GM12891 (cell line): ENCODE measurements at regions not wholly inside any gene's neighbourhood (a gene's known extent, or its start where the extent isn't known, plus 50 kb on each side); places are given as distances from the start of the nearest gene placed in this dataset.

ENCODE experiments used
- DNase-seq: peaks from one replicate; pipeline ENCODE4 v3.0.0; 2011; ENCODE audit warnings: low spot score; ENCODE audit not compliant: insufficient read length
- FAIRE-seq: peaks from 2 replicates; lab custom pipeline; 2011; peaks lifted over from hg19 to GRCh38; lab: Jason Lieb, UNC
- PAX5 ChIP-seq: IDR thresholded peaks from 2 replicates; pipeline ENCODE4 v1.6.1; 2011; ENCODE audit warnings: low read length, moderate library complexity, mild to moderate bottlenecking; ENCODE audit not compliant: insufficient read depth, severe bottlenecking
- POLR2A ChIP-seq: IDR thresholded peaks from 2 replicates; pipeline ENCODE4 v1.6.1; 2011; ENCODE audit warnings: low read depth, low read length, control low read depth
- POLR2AphosphoS5 ChIP-seq: IDR thresholded peaks from 2 replicates; pipeline ENCODE4 v1.6.1; 2011; ENCODE audit warnings: low read depth, low read length, control low read depth
- POU2F2 ChIP-seq: IDR thresholded peaks from 2 replicates; pipeline ENCODE4 v1.6.1; 2011; ENCODE audit warnings: low read depth, mild to moderate bottlenecking, control low read depth, low read length, moderate library complexity
- SPI1 ChIP-seq: IDR thresholded peaks from 2 replicates; pipeline ENCODE4 v1.6.1; 2011; ENCODE audit warnings: low read depth, low read length, control low read depth
- TAF1 ChIP-seq: IDR thresholded peaks from 2 replicates; pipeline ENCODE4 v1.6.1; 2011; ENCODE audit warnings: low read depth, low read length, control low read depth

DNA sequence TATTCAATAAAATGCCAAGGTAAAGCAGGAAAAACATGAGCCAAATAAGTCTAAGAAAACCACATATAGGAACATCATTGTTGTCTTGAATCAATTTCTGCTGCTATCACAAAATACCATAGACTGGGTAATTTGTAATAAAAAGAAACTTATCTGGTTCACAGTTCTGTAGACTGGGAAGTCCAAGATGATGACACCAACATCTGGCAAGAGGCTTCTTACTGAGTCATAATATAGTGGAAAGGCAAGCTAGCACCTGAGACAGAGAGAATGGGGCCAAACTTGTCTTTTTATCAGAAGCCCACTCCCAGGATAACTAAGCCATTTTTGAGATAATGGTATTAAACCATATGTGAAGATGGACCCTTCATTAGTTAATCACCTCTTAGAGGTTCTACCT lies 975.9 kb downstream of the FLRT2 start:
- no peak for FAIRE-seq
- TF ChIP-seq POLR2A (no peak), PAX5 (no peak), SPI1 (no peak), POLR2AphosphoS5 (no peak)

DNA sequence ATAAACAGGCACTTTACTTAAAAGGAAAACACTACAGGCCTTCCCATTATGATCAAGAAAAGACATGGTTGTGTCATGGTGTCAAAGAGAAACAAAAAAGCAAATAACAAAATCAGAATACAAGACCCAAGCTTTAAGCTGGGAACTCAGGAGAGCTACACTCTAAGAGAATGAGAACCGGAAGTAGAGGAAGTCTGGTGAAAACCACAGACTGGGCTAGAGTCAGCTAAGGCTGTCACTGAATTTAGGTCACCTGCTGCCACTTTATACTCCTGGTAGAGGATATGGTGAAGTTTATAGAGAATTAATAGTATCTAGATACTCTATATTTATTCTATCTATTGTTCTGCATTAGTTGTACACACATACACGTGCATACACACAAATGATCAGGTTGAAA lies 971.7 kb downstream of the FLRT2 start:
- FAIRE-seq (no peak), DNase-seq (no peak)
- no peak for TF ChIP-seq TAF1
- TF ChIP-seq POU2F2 = no peak
- TF ChIP-seq POLR2AphosphoS5 = no peak
- TF ChIP-seq PAX5 = no peak
- TF ChIP-seq POLR2A = no peak
- no peak for TF ChIP-seq SPI1

More for the DNA sequence above, 975.9 kb downstream of the FLRT2 start:
- DNase-seq = no peak

DNA sequence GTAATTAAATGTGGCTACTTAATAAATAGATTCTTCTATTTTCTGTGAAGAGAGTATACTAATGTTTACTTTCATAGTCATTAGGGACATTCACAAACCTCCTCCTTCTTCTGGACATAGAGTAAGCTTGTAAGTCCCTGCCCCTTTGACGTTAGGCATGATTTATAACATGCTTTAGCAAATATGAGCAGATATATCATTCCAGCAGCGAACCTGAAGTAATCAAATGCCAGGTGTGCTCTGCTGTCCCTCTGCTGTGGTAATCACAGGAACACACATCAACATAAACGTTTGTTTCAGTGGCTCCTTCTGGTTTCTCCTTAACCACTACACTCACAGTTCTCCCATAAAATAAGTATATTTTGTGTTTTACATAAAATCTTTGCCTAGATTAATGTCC lies 961.8 kb downstream of the FLRT2 start:
- DNase-seq (no peak), FAIRE-seq (no peak)
- no peak for TF ChIP-seq PAX5
- no peak for TF ChIP-seq POLR2AphosphoS5
- TF ChIP-seq POLR2A = no peak
- TF ChIP-seq SPI1 = no peak
- no peak for TF ChIP-seq POU2F2
- TF ChIP-seq TAF1 = no peak

DNA sequence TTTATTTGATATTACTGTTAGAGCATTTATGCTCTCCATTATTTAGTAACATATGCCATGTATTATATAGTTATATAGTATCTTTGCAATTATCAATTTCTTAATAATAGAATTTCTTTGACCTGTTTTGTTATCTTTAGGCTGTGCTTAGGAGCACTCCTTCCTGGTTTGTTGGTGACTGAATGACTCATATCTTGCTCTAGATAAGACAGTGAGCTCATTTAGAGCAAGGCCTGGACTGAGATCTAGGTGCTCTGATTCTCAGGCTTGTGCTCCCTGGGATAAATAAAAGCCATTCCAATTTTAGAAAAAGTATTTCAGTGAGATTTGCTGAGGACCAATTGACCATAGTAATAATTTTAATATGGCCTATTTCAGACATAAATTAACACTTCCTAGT lies 951.2 kb downstream of the FLRT2 start:
- TF ChIP-seq SPI1 (no peak), POLR2AphosphoS5 (no peak), POLR2A (no peak), PAX5 (no peak), POU2F2 (no peak), TAF1 (no peak)
- DNase-seq (no peak), FAIRE-seq (no peak)

DNA sequence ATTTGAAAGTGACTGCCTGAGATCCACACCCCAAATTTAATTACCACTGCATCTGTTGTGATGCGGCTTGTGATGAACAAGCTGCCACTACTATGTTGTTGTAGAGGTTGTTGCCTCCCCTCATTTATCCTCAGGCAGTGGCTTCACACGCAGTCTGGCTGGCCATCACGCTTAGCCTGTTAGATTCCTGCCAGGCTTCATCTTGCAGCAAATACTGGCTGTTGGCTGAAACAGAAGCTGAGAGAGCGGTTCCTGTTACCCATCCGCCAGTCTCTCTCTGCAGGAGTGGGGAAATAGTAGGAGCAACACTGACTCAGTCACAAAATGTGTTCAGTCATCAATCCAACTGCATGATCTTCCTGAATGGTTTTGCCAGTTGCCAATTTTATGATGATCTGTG lies 934.4 kb downstream of the FLRT2 start:
- DNase-seq (no peak), FAIRE-seq (no peak)
- no peak for TF ChIP-seq POU2F2
- TF ChIP-seq SPI1 = no peak
- no peak for TF ChIP-seq POLR2A
- TF ChIP-seq PAX5 = no peak
- no peak for TF ChIP-seq TAF1
- TF ChIP-seq POLR2AphosphoS5 = no peak

DNA sequence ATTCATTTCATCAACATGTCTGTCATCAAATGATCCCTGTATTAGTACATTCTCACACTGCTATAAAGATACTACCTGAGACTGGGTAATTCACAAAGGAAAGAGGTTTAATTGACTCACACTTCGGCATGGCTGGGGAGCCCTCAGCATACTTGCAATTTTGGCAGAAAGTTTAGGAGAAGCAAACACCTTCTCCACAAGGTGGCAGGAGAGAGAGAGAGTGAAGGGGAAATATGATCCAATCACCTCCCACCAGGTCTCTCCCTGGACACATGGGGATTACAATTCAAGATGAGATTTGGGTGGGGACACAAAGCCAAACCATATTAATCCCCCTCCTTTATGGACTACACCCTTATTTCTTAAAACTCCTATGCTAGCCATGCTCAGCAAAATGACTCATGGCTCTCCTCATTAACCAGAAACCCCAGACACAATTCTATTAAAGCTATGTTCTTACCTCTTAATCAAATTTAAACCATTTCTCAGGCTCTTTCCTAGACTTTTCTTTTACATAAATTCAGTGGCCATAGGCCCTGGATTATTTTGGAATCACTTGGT lies 932.3 kb downstream of the FLRT2 start:
- no peak for DNase-seq
- peak; percentile 26 for FAIRE-seq
- no peak for TF ChIP-seq TAF1
- no peak for TF ChIP-seq POLR2A
- no peak for TF ChIP-seq SPI1
- TF ChIP-seq PAX5 = no peak
- no peak for TF ChIP-seq POLR2AphosphoS5
- no peak for TF ChIP-seq POU2F2

DNA sequence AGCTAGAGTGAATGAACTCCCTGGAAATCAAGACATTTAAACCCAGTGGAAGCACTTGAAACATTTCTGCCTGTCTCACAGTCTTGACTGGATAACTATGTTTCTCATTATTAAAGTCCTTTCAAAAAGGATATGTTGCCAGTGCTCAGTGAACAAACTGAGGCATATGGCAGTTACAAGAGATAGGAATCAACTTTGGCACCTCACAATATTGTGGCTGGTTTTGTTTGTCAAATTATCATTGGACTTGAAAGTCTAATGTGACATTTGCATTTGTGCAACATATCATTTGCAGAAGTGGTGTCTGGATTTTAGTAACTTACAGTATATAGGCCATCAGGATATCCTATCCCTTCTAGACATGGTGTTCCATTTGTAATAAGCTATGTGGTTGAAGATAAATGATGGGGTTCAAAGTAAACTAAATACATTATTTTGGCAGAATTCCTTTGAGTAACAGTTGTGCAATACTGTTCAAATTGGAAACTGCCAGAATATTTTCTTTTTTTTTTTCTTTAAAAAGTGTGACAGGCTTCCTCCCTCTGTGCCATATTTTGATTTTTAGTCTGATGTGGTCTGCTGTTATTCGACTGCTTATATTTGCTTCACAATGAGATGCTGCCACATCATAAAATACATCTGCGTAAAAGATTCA lies 927.7 kb downstream of the FLRT2 start:
- DNase-seq (no peak), FAIRE-seq (no peak)
- TF ChIP-seq POU2F2 (no peak), TAF1 (no peak), SPI1 (no peak), POLR2A (no peak)

DNA sequence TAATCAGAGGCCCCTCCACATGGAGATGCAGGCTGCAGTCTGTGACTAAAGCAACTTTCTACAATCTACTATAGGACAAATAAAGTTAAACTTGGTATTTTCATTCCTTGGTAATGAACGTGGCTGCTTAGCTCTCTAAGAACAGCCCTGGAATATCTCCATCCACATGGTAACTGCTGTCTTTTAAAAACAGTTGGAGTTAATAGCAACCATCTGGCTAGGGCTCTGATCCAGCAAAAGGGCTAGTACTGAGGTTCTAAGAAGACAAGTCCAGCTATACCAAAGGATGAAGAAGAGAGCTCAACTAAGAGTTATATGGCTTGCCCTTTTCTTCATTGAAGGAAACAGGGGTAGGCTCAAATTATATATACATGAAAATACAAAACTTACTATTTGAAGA lies 920.1 kb downstream of the FLRT2 start:
- TF ChIP-seq PAX5 (no peak), TAF1 (no peak)
- DNase-seq (no peak), FAIRE-seq (no peak)

DNA sequence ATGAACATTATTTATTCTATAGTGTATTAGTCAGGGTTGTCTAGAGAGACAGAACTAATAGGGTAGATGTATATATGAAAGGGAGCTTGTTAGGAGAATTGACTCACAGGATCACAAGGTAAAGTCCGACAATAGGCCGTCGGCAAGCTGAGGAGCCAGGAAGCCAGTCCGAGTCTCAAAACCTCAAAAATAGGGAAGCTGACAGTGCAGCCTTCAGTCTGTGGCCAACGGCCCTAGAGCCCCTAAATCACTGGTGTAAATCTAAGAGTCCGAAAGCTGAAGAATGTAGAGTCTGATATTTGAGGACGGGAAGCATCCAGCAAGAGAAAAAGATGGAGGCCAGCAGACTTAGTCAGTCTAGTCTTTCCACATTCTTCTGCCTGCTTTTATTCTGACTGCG lies 912.2 kb downstream of the FLRT2 start:
- no peak for FAIRE-seq
- DNase-seq = no peak
- TF ChIP-seq POLR2A (no peak), TAF1 (no peak), SPI1 (no peak), POLR2AphosphoS5 (no peak), PAX5 (no peak), POU2F2 (no peak)

DNA sequence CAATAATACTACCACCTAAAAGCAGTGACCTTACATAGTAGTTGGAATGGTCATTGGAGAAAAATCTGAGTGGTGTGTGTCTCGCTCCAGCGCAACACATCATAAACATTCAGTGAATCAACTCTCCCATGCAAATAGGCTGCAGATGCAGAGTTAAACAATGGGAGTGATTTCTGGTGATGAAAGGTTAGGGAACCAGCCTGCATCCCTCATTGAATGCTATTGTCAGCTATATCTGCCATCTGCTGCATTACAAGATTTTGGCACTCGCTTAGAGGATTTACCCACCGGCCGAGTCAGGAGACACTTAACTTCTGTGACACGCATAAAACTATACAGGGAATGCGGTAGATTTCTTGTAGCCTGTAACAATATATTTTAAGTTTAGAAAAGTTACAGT lies 900.9 kb downstream of the FLRT2 start:
- DNase-seq (no peak), FAIRE-seq (no peak)
- no peak for TF ChIP-seq POLR2AphosphoS5
- TF ChIP-seq PAX5 = no peak
- TF ChIP-seq POU2F2 = no peak
- TF ChIP-seq SPI1 = no peak
- no peak for TF ChIP-seq TAF1
- TF ChIP-seq POLR2A = no peak
